Astrocyte (in vitro differentiated cells and primary cell): ENCODE measurements at regions not wholly inside any gene's neighbourhood (a gene's known extent, or its start where the extent isn't known, plus 50 kb on each side); places are given as distances from the start of the nearest gene placed in this dataset.

Experiments used
- DNase-seq: peaks from one replicate; pipeline ENCODE4 v3.0.0-alpha.2; 2010; ENCODE audit warnings: low read depth
- FAIRE-seq: peaks from 2 replicates; lab custom pipeline; 2011; peaks lifted over from hg19 to GRCh38; lab: Jason Lieb, UNC
- H2AFZ ChIP-seq: 2 replicates; pipeline ENCODE4 v1.6.0; 2012; ENCODE audit warnings: low read depth, low read length, inconsistent platforms
- H3K27ac ChIP-seq: 2 replicates; pipeline ENCODE4 v1.5.1; 2011; ENCODE audit warnings: low read depth, low read length, inconsistent platforms
- H3K27me3 ChIP-seq: 2 replicates; pipeline ENCODE4 v1.6.0; 2011; ENCODE audit warnings: low read length, inconsistent platforms; ENCODE audit not compliant: insufficient read depth
- H3K36me3 ChIP-seq: 2 replicates; pipeline ENCODE4 v1.5.1; 2011; ENCODE audit warnings: low read length, inconsistent platforms; ENCODE audit not compliant: insufficient read depth
- H3K4me1 ChIP-seq: 2 replicates; pipeline ENCODE4 v1.5.1; 2011; ENCODE audit warnings: low read length, inconsistent platforms; ENCODE audit not compliant: insufficient read depth
- H3K4me2 ChIP-seq: 2 replicates; pipeline ENCODE4 v1.6.0; 2012; ENCODE audit warnings: low read length, inconsistent platforms
- H3K4me3 ChIP-seq: 2 replicates; pipeline ENCODE4 v1.5.1; 2011; ENCODE audit warnings: low read depth, mild to moderate bottlenecking, low read length, inconsistent platforms; ENCODE audit not compliant: insufficient read depth
- H3K79me2 ChIP-seq: 2 replicates; pipeline ENCODE4 v1.6.0; 2012; ENCODE audit warnings: mild to moderate bottlenecking, low read length, inconsistent platforms; ENCODE audit not compliant: insufficient read depth
- H3K9ac ChIP-seq: 2 replicates; pipeline ENCODE4 v1.6.0; 2012; ENCODE audit warnings: mild to moderate bottlenecking, low read length, inconsistent platforms
- H3K9me3 ChIP-seq: 2 replicates; pipeline ENCODE4 v1.5.1; 2012; ENCODE audit warnings: low read depth, mild to moderate bottlenecking, low read length, inconsistent platforms; ENCODE audit not compliant: insufficient read depth
- H4K20me1 ChIP-seq: 2 replicates; pipeline ENCODE4 v1.6.0; 2012; ENCODE audit warnings: low read length, inconsistent platforms; ENCODE audit not compliant: insufficient read depth
- H3K27ac Mint-ChIP-seq: one replicate; pipeline ENCODE4 v1.8.0; 2021; ENCODE audit warnings: mild to moderate bottlenecking, mixed read lengths; ENCODE audit not compliant: unreplicated experiment
- H3K27me3 Mint-ChIP-seq: one replicate; pipeline ENCODE4 v1.8.0; 2021; ENCODE audit warnings: low read depth, mixed read lengths; ENCODE audit not compliant: unreplicated experiment
- H3K36me3 Mint-ChIP-seq: one replicate; pipeline ENCODE4 v1.8.0; 2021; ENCODE audit warnings: low read depth, mixed read lengths; ENCODE audit not compliant: unreplicated experiment
- H3K4me1 Mint-ChIP-seq: one replicate; pipeline ENCODE4 v1.8.0; 2021; ENCODE audit warnings: low read depth, mixed read lengths; ENCODE audit not compliant: unreplicated experiment
- H3K4me3 Mint-ChIP-seq: one replicate; pipeline ENCODE4 v1.8.0; 2021; ENCODE audit warnings: mild to moderate bottlenecking, moderate library complexity, mixed read lengths; ENCODE audit not compliant: unreplicated experiment
- H3K9me3 Mint-ChIP-seq: one replicate; pipeline ENCODE4 v1.8.0; 2021; ENCODE audit warnings: mild to moderate bottlenecking, mixed read lengths; ENCODE audit not compliant: unreplicated experiment
- CTCF ChIP-seq: IDR thresholded peaks from 2 replicates; pipeline ENCODE4 v1.5.1; 2011; ENCODE audit warnings: low read depth, mild to moderate bottlenecking, inconsistent platforms, low read length, moderate library complexity; ENCODE audit not compliant: insufficient read depth
- EZH2 ChIP-seq: IDR thresholded peaks from 2 replicates; pipeline ENCODE4 v1.6.1; 2012; ENCODE audit warnings: mild to moderate bottlenecking, low read length, inconsistent platforms; ENCODE audit not compliant: insufficient read depth

GRCh38 chr13:53398051-53398450 lies 369.4 kb downstream of the OLFM4 start:
- H3K27me3 Mint-ChIP-seq: no peaks in the 10 kb centered on the region
- Histone ChIP-seq H3K4me1 (no peaks in the 10 kb centered on the region), H3K27ac (no peak overlapping the region), H3K4me2 (no peak overlapping the region), H3K79me2 (no peaks in the 10 kb centered on the region), H3K27me3 (no peaks in the 10 kb centered on the region), H3K4me3 (no peak overlapping the region), H3K9me3 (no peaks in the 10 kb centered on the region), H4K20me1 (no peaks in the 10 kb centered on the region), H3K36me3 (no peaks in the 10 kb centered on the region), H2AFZ (no peak overlapping the region), H3K9ac (no peak overlapping the region)
- H3K4me3 Mint-ChIP-seq: no peak overlapping the region
- FAIRE-seq (no peak), DNase-seq (no peak)
- no peaks in the 10 kb centered on the region for H3K9me3 Mint-ChIP-seq
- H3K4me1 Mint-ChIP-seq: no peaks in the 10 kb centered on the region
- no peak for TF ChIP-seq EZH2
- no peak for TF ChIP-seq CTCF
- H3K27ac Mint-ChIP-seq: no peak overlapping the region
- no peaks in the 10 kb centered on the region for H3K36me3 Mint-ChIP-seq

- no peaks in the 10 kb centered on the region for H4K20me1 ChIP-seq
- H3K9me3 Mint-ChIP-seq: peaks cover 1% of the 10 kb centered on the region
- no peaks in the 10 kb centered on the region for H3K27me3 Mint-ChIP-seq
- no peak overlapping the region for H3K4me2 ChIP-seq
- H3K36me3 ChIP-seq: no peaks in the 10 kb centered on the region
- H3K4me1 ChIP-seq: no peaks in the 10 kb centered on the region
- no peaks in the 10 kb centered on the region for H3K9me3 ChIP-seq
- H3K27ac Mint-ChIP-seq: no peak overlapping the region
- no peaks in the 10 kb centered on the region for H3K79me2 ChIP-seq
- H3K9ac ChIP-seq: no peak overlapping the region
- no peaks in the 10 kb centered on the region for H3K4me1 Mint-ChIP-seq
- H3K27ac ChIP-seq: no peak overlapping the region
- no peak for FAIRE-seq
- H3K36me3 Mint-ChIP-seq: no peaks in the 10 kb centered on the region
- H3K4me3 Mint-ChIP-seq: no peak overlapping the region
- H3K27me3 ChIP-seq: no peaks in the 10 kb centered on the region
- H2AFZ ChIP-seq: no peak overlapping the region
- H3K4me3 ChIP-seq: no peak overlapping the region
- no peak for TF ChIP-seq EZH2
- TF ChIP-seq CTCF: no peak
- no peak for DNase-seq
Measured at GRCh38 chr13:53405616-53406015, 377.0 kb downstream of the OLFM4 start.

- no peak overlapping the region for H3K27ac ChIP-seq
- no peaks in the 10 kb centered on the region for H3K36me3 ChIP-seq
- Mint-ChIP-seq H3K4me1 (no peaks in the 10 kb centered on the region), H3K4me3 (no peak overlapping the region), H3K36me3 (no peaks in the 10 kb centered on the region), H3K27me3 (no peaks in the 10 kb centered on the region), H3K27ac (no peak overlapping the region), H3K9me3 (peaks cover 1% of the 10 kb centered on the region)
- no peak overlapping the region for H3K9ac ChIP-seq
- H3K9me3 ChIP-seq: no peaks in the 10 kb centered on the region
- no peak for FAIRE-seq
- TF ChIP-seq EZH2: no peak
- no peak for TF ChIP-seq CTCF
- DNase-seq: no peak
- no peaks in the 10 kb centered on the region for H3K27me3 ChIP-seq
- H3K4me3 ChIP-seq: no peak overlapping the region
- no peak overlapping the region for H3K4me2 ChIP-seq
- H3K79me2 ChIP-seq: no peaks in the 10 kb centered on the region
- no peak overlapping the region for H2AFZ ChIP-seq
- H4K20me1 ChIP-seq: no peaks in the 10 kb centered on the region
- no peaks in the 10 kb centered on the region for H3K4me1 ChIP-seq
Measured at GRCh38 chr13:53408306-53408705, 379.7 kb downstream of the OLFM4 start.
